Astrocyte (in vitro differentiated cells and primary cell): ENCODE measurements at regions not wholly inside any gene's neighbourhood (a gene's known extent, or its start where the extent isn't known, plus 50 kb on each side); places are given as distances from the start of the nearest gene placed in this dataset.
"Not testable (repeated sequence)": the region's sequence is repeated elsewhere in the genome, so short reads cannot be mapped to it uniquely, and the experiment has no call there.

Source experiments
- EZH2 ChIP-seq: IDR thresholded peaks from 2 replicates; pipeline ENCODE4 v1.6.1; 2012; ENCODE audit warnings: mild to moderate bottlenecking, low read length, inconsistent platforms; ENCODE audit not compliant: insufficient read depth
- TF ChIP-seq, protein P1 (sequence below): IDR thresholded peaks from 2 replicates; pipeline ENCODE4 v1.5.1; 2011; ENCODE audit warnings: low read depth, mild to moderate bottlenecking, inconsistent platforms, low read length, moderate library complexity; ENCODE audit not compliant: insufficient read depth

DNA sequence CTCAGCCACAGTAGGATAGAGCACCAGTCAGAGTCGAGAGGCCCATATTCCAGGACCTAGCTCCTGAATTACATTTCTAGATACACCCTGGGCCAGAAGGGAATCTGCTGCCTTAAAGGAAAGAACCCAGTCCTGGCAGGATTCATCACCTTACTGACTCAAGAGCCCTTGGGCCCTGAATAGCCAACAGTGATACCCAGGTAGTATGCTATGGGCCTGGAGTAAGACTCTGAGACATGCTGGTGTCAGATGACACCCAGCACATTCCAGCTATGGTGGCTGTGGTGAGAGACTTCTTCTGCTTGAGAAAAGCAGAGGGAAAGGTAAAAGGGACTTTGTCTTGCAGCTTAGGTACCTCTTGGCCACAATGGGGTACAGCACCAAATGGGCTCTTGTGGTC is 192.5 kb downstream of the MSX2 start:
- TF ChIP-seq, protein P1, sequence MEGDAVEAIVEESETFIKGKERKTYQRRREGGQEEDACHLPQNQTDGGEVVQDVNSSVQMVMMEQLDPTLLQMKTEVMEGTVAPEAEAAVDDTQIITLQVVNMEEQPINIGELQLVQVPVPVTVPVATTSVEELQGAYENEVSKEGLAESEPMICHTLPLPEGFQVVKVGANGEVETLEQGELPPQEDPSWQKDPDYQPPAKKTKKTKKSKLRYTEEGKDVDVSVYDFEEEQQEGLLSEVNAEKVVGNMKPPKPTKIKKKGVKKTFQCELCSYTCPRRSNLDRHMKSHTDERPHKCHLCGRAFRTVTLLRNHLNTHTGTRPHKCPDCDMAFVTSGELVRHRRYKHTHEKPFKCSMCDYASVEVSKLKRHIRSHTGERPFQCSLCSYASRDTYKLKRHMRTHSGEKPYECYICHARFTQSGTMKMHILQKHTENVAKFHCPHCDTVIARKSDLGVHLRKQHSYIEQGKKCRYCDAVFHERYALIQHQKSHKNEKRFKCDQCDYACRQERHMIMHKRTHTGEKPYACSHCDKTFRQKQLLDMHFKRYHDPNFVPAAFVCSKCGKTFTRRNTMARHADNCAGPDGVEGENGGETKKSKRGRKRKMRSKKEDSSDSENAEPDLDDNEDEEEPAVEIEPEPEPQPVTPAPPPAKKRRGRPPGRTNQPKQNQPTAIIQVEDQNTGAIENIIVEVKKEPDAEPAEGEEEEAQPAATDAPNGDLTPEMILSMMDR = not testable (repeated sequence)
- not testable (repeated sequence) for TF ChIP-seq EZH2
